ENCODE measurements at regions not wholly inside any gene's neighbourhood (a gene's known extent, or its start where the extent isn't known, plus 50 kb on each side); places are given as distances from the start of the nearest gene placed in this dataset.
A peak's percentile ranks its signal among the peaks of the same experiment; 100 is the strongest.

- H3K9me3 Mint-ChIP-seq, result no peaks in the 10 kb centered on the region
- no peak overlapping the region for H3K4me3 Mint-ChIP-seq
- H3K27ac Mint-ChIP-seq, result no peak overlapping the region
- no peak for DNase-seq
- H3K4me1 Mint-ChIP-seq (ENCODE audit: low read depth), result peaks cover 4% of the 10 kb centered on the region
- peaks cover 48% of the 10 kb centered on the region for H3K27me3 Mint-ChIP-seq
- no peaks in the 10 kb centered on the region for H3K36me3 Mint-ChIP-seq (ENCODE audit: low read depth)
These were observed 145.2 kb upstream of the SFRP2 start for GRCh38 chr4:153933915-153934687.

- H3K4me3 Mint-ChIP-seq, result no peak overlapping the region
- DNase-seq, result no peak
- peaks cover 60% of the 10 kb centered on the region for H3K27me3 Mint-ChIP-seq
- no peaks in the 10 kb centered on the region for H3K9me3 Mint-ChIP-seq
- peaks cover 3% of the 10 kb centered on the region for H3K4me1 Mint-ChIP-seq (ENCODE audit: low read depth)
- H3K36me3 Mint-ChIP-seq (ENCODE audit: low read depth), result no peaks in the 10 kb centered on the region
- H3K27ac Mint-ChIP-seq, result no peak overlapping the region
These were observed 142.9 kb upstream of the SFRP2 start for GRCh38 chr4:153931804-153932203.

GRCh38 chr4:153929675-153930074 lies 140.8 kb upstream of the SFRP2 start:
- peaks cover 3% of the 10 kb centered on the region for H3K4me1 Mint-ChIP-seq (ENCODE audit: low read depth)
- H3K27me3 Mint-ChIP-seq, result peaks cover 49% of the 10 kb centered on the region
- H3K9me3 Mint-ChIP-seq, result no peaks in the 10 kb centered on the region
- no peaks in the 10 kb centered on the region for H3K36me3 Mint-ChIP-seq (ENCODE audit: low read depth)
- no peak overlapping the region for H3K27ac Mint-ChIP-seq
- no peak overlapping the region for H3K4me3 Mint-ChIP-seq
- DNase-seq, result no peak

GRCh38 chr4:153927451-153927850 lies 138.6 kb upstream of the SFRP2 start:
- H3K4me3 Mint-ChIP-seq, result no peak overlapping the region
- H3K27me3 Mint-ChIP-seq, result peaks cover 33% of the 10 kb centered on the region
- peaks cover 3% of the 10 kb centered on the region for H3K4me1 Mint-ChIP-seq (ENCODE audit: low read depth)
- DNase-seq, result no peak
- H3K36me3 Mint-ChIP-seq (ENCODE audit: low read depth), result no peaks in the 10 kb centered on the region
- no peaks in the 10 kb centered on the region for H3K9me3 Mint-ChIP-seq
- H3K27ac Mint-ChIP-seq, result no peak overlapping the region

- H3K9me3 Mint-ChIP-seq, result no peaks in the 10 kb centered on the region
- H3K27me3 Mint-ChIP-seq, result peaks cover 8% of the 10 kb centered on the region
- no peaks in the 10 kb centered on the region for H3K36me3 Mint-ChIP-seq (ENCODE audit: low read depth)
- DNase-seq, result no peak
- no peak overlapping the region for H3K4me3 Mint-ChIP-seq
- H3K4me1 Mint-ChIP-seq (ENCODE audit: low read depth), result peaks cover 10% of the 10 kb centered on the region
- no peak overlapping the region for H3K27ac Mint-ChIP-seq
These were observed 133.3 kb upstream of the SFRP2 start for GRCh38 chr4:153922148-153922547.

- no peaks in the 10 kb centered on the region for H3K36me3 Mint-ChIP-seq (ENCODE audit: low read depth)
- peaks cover 31% of the 10 kb centered on the region for H3K4me1 Mint-ChIP-seq (ENCODE audit: low read depth)
- no peak overlapping the region for H3K27ac Mint-ChIP-seq
- H3K9me3 Mint-ChIP-seq, result no peaks in the 10 kb centered on the region
- no peak overlapping the region for H3K4me3 Mint-ChIP-seq
- DNase-seq, result no peak
- peaks cover 8% of the 10 kb centered on the region for H3K27me3 Mint-ChIP-seq
These were observed 130.8 kb upstream of the SFRP2 start for GRCh38 chr4:153919667-153920066.

- peaks cover 27% of the 10 kb centered on the region for H3K27me3 Mint-ChIP-seq
These were observed 127.4 kb upstream of the SFRP2 start for GRCh38 chr4:153916273-153916755.

GRCh38 chr4:153912301-153912700 lies 123.4 kb upstream of the SFRP2 start:
- Mint-ChIP-seq H3K36me3 (ENCODE audit: low read depth) (no peaks in the 10 kb centered on the region), H3K9me3 (no peaks in the 10 kb centered on the region), H3K27me3 (peaks cover 29% of the 10 kb centered on the region), H3K27ac (no peak overlapping the region), H3K4me1 (ENCODE audit: low read depth) (peaks cover 29% of the 10 kb centered on the region), H3K4me3 (no peak overlapping the region)
- no peak for DNase-seq

More at GRCh38 chr4:153916273-153916755, 127.4 kb upstream of the SFRP2 start:
- Mint-ChIP-seq H3K36me3 (ENCODE audit: low read depth) (no peaks in the 10 kb centered on the region), H3K27ac (peak overlapping the region; percentile 91), H3K4me3 (peak overlapping the region; percentile 6), H3K9me3 (no peaks in the 10 kb centered on the region), H3K4me1 (ENCODE audit: low read depth) (peaks cover 28% of the 10 kb centered on the region)
- peak; percentile 44 for DNase-seq

- H3K27me3 Mint-ChIP-seq, result peaks cover 29% of the 10 kb centered on the region
- no peak for DNase-seq
- H3K9me3 Mint-ChIP-seq, result no peaks in the 10 kb centered on the region
- no peaks in the 10 kb centered on the region for H3K36me3 Mint-ChIP-seq (ENCODE audit: low read depth)
- no peak overlapping the region for H3K27ac Mint-ChIP-seq
- H3K4me1 Mint-ChIP-seq (ENCODE audit: low read depth), result peaks cover 8% of the 10 kb centered on the region
- no peak overlapping the region for H3K4me3 Mint-ChIP-seq
These were observed 120.8 kb upstream of the SFRP2 start for GRCh38 chr4:153909672-153910071.

- no peak overlapping the region for H3K4me3 Mint-ChIP-seq
- peaks cover 11% of the 10 kb centered on the region for H3K27me3 Mint-ChIP-seq
- H3K36me3 Mint-ChIP-seq (ENCODE audit: low read depth), result no peaks in the 10 kb centered on the region
- no peaks in the 10 kb centered on the region for H3K9me3 Mint-ChIP-seq
- DNase-seq, result no peak
- H3K27ac Mint-ChIP-seq, result no peak overlapping the region
- H3K4me1 Mint-ChIP-seq (ENCODE audit: low read depth), result peaks cover 8% of the 10 kb centered on the region
These were observed 117.3 kb upstream of the SFRP2 start for GRCh38 chr4:153906231-153906630.

- Mint-ChIP-seq H3K27ac (no peak overlapping the region), H3K4me1 (ENCODE audit: low read depth) (peaks cover 8% of the 10 kb centered on the region), H3K9me3 (no peaks in the 10 kb centered on the region), H3K4me3 (no peak overlapping the region), H3K27me3 (peaks cover 9% of the 10 kb centered on the region), H3K36me3 (ENCODE audit: low read depth) (no peaks in the 10 kb centered on the region)
- no peak for DNase-seq
These were observed 116.3 kb upstream of the SFRP2 start for GRCh38 chr4:153905231-153905630.

GRCh38 chr4:153904011-153904410 lies 115.1 kb upstream of the SFRP2 start:
- no peaks in the 10 kb centered on the region for H3K36me3 Mint-ChIP-seq (ENCODE audit: low read depth)
- H3K27me3 Mint-ChIP-seq, result peaks cover 12% of the 10 kb centered on the region
- peaks cover 7% of the 10 kb centered on the region for H3K4me1 Mint-ChIP-seq (ENCODE audit: low read depth)
- no peak overlapping the region for H3K4me3 Mint-ChIP-seq
- no peak for DNase-seq
- no peak overlapping the region for H3K27ac Mint-ChIP-seq
- H3K9me3 Mint-ChIP-seq, result no peaks in the 10 kb centered on the region

GRCh38 chr4:153901220-153901619 lies 112.3 kb upstream of the SFRP2 start:
- Mint-ChIP-seq H3K9me3 (no peaks in the 10 kb centered on the region), H3K36me3 (ENCODE audit: low read depth) (no peaks in the 10 kb centered on the region), H3K27me3 (peaks cover 28% of the 10 kb centered on the region), H3K27ac (no peak overlapping the region), H3K4me3 (no peak overlapping the region), H3K4me1 (ENCODE audit: low read depth) (no peaks in the 10 kb centered on the region)
- no peak for DNase-seq

GRCh38 chr4:153900426-153900825 lies 111.5 kb upstream of the SFRP2 start:
- no peak overlapping the region for H3K27ac Mint-ChIP-seq
- no peaks in the 10 kb centered on the region for H3K36me3 Mint-ChIP-seq (ENCODE audit: low read depth)
- DNase-seq, result no peak
- no peaks in the 10 kb centered on the region for H3K4me1 Mint-ChIP-seq (ENCODE audit: low read depth)
- H3K4me3 Mint-ChIP-seq, result no peak overlapping the region
- no peaks in the 10 kb centered on the region for H3K9me3 Mint-ChIP-seq
- peaks cover 28% of the 10 kb centered on the region for H3K27me3 Mint-ChIP-seq

GRCh38 chr4:153890761-153891160 lies 101.9 kb upstream of the SFRP2 start:
- Mint-ChIP-seq H3K27me3 (peaks cover 17% of the 10 kb centered on the region), H3K36me3 (ENCODE audit: low read depth) (no peaks in the 10 kb centered on the region), H3K27ac (no peak overlapping the region), H3K9me3 (no peaks in the 10 kb centered on the region), H3K4me1 (ENCODE audit: low read depth) (no peaks in the 10 kb centered on the region), H3K4me3 (no peak overlapping the region)
- no peak for DNase-seq

All from activated T-cell treated with anti-CD3 and anti-CD28 coated beads, Interleukin-2, amount 50 U/mL, for 24 hours (primary cell).